ENCODE measurements at regions not wholly inside any gene's neighbourhood (a gene's known extent, or its start where the extent isn't known, plus 50 kb on each side); places are given as distances from the start of the nearest gene placed in this dataset.
"Not testable (repeated sequence)": the region's sequence is repeated elsewhere in the genome, so short reads cannot be mapped to it uniquely, and the experiment has no call there.

GRCh38 chr3:174466471-174467054 lies 392.6 kb upstream of the NAALADL2 start:
- TF ChIP-seq, protein P1, sequence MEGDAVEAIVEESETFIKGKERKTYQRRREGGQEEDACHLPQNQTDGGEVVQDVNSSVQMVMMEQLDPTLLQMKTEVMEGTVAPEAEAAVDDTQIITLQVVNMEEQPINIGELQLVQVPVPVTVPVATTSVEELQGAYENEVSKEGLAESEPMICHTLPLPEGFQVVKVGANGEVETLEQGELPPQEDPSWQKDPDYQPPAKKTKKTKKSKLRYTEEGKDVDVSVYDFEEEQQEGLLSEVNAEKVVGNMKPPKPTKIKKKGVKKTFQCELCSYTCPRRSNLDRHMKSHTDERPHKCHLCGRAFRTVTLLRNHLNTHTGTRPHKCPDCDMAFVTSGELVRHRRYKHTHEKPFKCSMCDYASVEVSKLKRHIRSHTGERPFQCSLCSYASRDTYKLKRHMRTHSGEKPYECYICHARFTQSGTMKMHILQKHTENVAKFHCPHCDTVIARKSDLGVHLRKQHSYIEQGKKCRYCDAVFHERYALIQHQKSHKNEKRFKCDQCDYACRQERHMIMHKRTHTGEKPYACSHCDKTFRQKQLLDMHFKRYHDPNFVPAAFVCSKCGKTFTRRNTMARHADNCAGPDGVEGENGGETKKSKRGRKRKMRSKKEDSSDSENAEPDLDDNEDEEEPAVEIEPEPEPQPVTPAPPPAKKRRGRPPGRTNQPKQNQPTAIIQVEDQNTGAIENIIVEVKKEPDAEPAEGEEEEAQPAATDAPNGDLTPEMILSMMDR (IDR thresholded peaks at IDR 0.05) = no peak
- no peak for TF ChIP-seq EP300 (IDR thresholded peaks at IDR 0.05)
- TF ChIP-seq POLR2A (IDR thresholded peaks at IDR 0.05; ENCODE audit: low read depth) = no peak
- no peak for TF ChIP-seq POLR2AphosphoS5 (IDR thresholded peaks at IDR 0.05)
- H3K4me1 ChIP-seq = no peaks in the 10 kb centered on the region
- no peak for DNase-seq (ENCODE audit: extremely low spot score)
- no peak overlapping the region for H3K27ac ChIP-seq (replicated peaks in 1 of 4)
- H3K36me3 ChIP-seq = no peaks in the 10 kb centered on the region
- intact Hi-C loops (cut with DNase I) = no loop called here
- H3K27me3 ChIP-seq = no peaks in the 10 kb centered on the region
- H3K9me3 ChIP-seq = no peaks in the 10 kb centered on the region
- WGBS = 50% methylated on average over 4 of the region's 4 CpGs
- H3K4me3 ChIP-seq = no peak overlapping the region

- intact Hi-C loops (cut with DNase I) = no loop called here
Measured at GRCh38 chr3:174477491-174477890, 381.6 kb upstream of the NAALADL2 start.

DNA sequence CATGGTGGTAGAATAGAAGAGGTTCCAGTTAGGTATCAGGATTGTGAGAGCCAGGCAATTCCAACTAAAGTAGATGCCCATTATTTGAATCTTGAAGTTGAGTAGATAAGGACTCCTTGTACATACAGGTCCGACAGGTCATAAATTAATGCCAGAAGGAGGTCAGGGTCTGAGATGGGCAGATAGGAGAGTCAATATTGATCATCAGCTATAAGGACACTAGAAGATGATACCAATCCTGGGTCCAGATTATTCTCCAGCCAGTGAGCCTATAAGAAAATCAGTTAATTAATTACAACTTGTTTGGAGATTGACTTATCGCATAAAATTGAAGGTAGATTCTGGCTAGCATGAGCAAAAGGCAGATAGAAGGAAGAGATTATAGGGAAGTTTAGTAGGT lies 378.4 kb upstream of the NAALADL2 start:
- Histone ChIP-seq H3K27me3 (no peaks in the 10 kb centered on the region), H3K9me3 (no peaks in the 10 kb centered on the region), H3K36me3 (no peaks in the 10 kb centered on the region), H3K27ac (replicated peaks in 1 of 4) (no peak overlapping the region), H3K4me3 (no peak overlapping the region), H3K4me1 (no peaks in the 10 kb centered on the region)
- no peak for TF ChIP-seq POLR2A (IDR thresholded peaks at IDR 0.05; ENCODE audit: low read depth)
- no peak for TF ChIP-seq POLR2AphosphoS5 (IDR thresholded peaks at IDR 0.05)
- TF ChIP-seq, protein P1 (IDR thresholded peaks at IDR 0.05) = no peak
- TF ChIP-seq EP300 (IDR thresholded peaks at IDR 0.05) = no peak
- intact Hi-C loops (cut with DNase I) = no loop called here
- 100% methylated on average over 2 of the region's 2 CpGs for WGBS
- DNase-seq (ENCODE audit: extremely low spot score) = no peak

More at GRCh38 chr3:174477491-174477890, 381.6 kb upstream of the NAALADL2 start:
- DNase-seq (ENCODE audit: extremely low spot score) = no peak
- TF ChIP-seq POLR2AphosphoS5 (IDR thresholded peaks at IDR 0.05) (no peak), POLR2A (IDR thresholded peaks at IDR 0.05; ENCODE audit: low read depth) (no peak), EP300 (IDR thresholded peaks at IDR 0.05) (no peak)
- TF ChIP-seq, protein P1 (IDR thresholded peaks at IDR 0.05) = no peak
- Histone ChIP-seq H3K36me3 (no peaks in the 10 kb centered on the region), H3K9me3 (no peaks in the 10 kb centered on the region), H3K4me1 (no peaks in the 10 kb centered on the region), H3K4me3 (no peak overlapping the region), H3K27me3 (no peaks in the 10 kb centered on the region), H3K27ac (replicated peaks in 1 of 4) (no peak overlapping the region)
- WGBS = 91% methylated on average over 1 of the region's 1 CpG

DNA sequence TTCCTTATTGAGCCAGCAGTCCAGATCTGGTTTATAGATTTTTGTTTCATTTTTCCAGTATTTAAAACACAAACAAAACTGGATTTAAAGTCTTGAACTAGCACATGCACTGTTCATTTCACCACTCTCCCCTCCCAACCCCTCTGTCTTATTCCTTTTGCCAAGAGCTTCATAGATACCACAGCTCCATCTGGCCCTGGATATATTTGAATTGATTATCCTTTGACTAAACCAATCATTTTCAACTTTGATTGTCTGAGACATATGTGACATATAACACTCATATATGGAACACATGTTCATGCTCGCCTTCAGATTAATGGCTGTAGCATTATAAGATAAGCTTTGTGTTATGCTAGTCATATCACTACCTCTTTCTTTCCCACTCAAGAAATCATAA lies 376.6 kb upstream of the NAALADL2 start:
- TF ChIP-seq POLR2A (IDR thresholded peaks at IDR 0.05; ENCODE audit: low read depth) = no peak
- TF ChIP-seq POLR2AphosphoS5 (IDR thresholded peaks at IDR 0.05) = no peak
- no peak for TF ChIP-seq EP300 (IDR thresholded peaks at IDR 0.05)
- TF ChIP-seq, protein P1 (IDR thresholded peaks at IDR 0.05) = no peak
- H3K4me1 ChIP-seq = no peaks in the 10 kb centered on the region
- WGBS = 100% methylated on average over 1 of the region's 1 CpG
- no peaks in the 10 kb centered on the region for H3K9me3 ChIP-seq
- DNase-seq (ENCODE audit: extremely low spot score) = no peak
- no peaks in the 10 kb centered on the region for H3K27me3 ChIP-seq
- intact Hi-C loops (cut with DNase I) = no loop called here
- H3K27ac ChIP-seq (replicated peaks in 1 of 4) = no peak overlapping the region
- H3K36me3 ChIP-seq = no peaks in the 10 kb centered on the region
- no peak overlapping the region for H3K4me3 ChIP-seq

- Histone ChIP-seq H3K27me3 (no peaks in the 10 kb centered on the region), H3K9me3 (no peaks in the 10 kb centered on the region), H3K27ac (replicated peaks in 1 of 4) (no peak overlapping the region), H3K36me3 (no peaks in the 10 kb centered on the region), H3K4me1 (no peaks in the 10 kb centered on the region), H3K4me3 (no peak overlapping the region)
- no peak for DNase-seq (ENCODE audit: extremely low spot score)
- WGBS = 63% methylated on average over 1 of the region's 1 CpG
- no peak for TF ChIP-seq POLR2AphosphoS5 (IDR thresholded peaks at IDR 0.05)
- TF ChIP-seq POLR2A (IDR thresholded peaks at IDR 0.05; ENCODE audit: low read depth) = no peak
- TF ChIP-seq, protein P1 (IDR thresholded peaks at IDR 0.05) = no peak
- TF ChIP-seq EP300 (IDR thresholded peaks at IDR 0.05) = no peak
- intact Hi-C loops (cut with DNase I) = no loop called here
Measured at GRCh38 chr3:174483254-174483653, 375.9 kb upstream of the NAALADL2 start.

DNA sequence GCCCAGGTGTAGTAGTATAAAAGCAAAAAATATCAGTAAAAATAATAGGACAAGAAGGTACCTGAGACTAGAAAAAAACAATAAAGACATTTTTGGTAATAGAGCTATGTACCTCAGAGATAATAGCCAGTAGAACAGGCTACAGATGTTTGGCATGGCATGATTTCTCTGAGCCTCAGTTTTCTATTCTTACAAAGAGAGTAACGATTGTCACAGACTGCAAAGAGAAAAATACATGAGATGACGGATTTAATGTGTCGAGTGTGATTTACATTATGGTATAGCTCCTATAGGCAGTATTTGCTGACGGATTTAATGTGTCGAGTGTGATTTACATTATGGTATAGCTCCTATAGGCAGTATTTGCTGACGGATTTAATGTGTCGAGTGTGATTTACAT lies 375.3 kb upstream of the NAALADL2 start:
- H3K36me3 ChIP-seq; H3K27ac ChIP-seq (replicated peaks in 1 of 4); H3K27me3 ChIP-seq; intact Hi-C loops (cut with DNase I); H3K9me3 ChIP-seq; DNase-seq (ENCODE audit: extremely low spot score); H3K4me1 ChIP-seq; H3K4me3 ChIP-seq: not testable (repeated sequence)
- WGBS = 76% methylated on average over 5 of the region's 7 CpGs
